H1 (cell line): ENCODE measurements at regions not wholly inside any gene's neighbourhood (a gene's known extent, or its start where the extent isn't known, plus 50 kb on each side); places are given as distances from the start of the nearest gene placed in this dataset.

ENCODE experiments used
- CTCF ChIA-PET: fragments of 300-600 bp; sonication (Branson Sonifier 250); formaldehyde crosslinking; loops from one replicate; lab custom pipeline; 2021; ENCODE audit not compliant: partially characterized antibody; lab: Charles Lee
- POLR2A ChIA-PET: fragments of 300-600 bp; sonication (Branson Sonifier 250); formaldehyde crosslinking; loops from one replicate; lab custom pipeline; 2021; ENCODE audit warnings: inconsistent platforms; ENCODE audit not compliant: partially characterized antibody; lab: Charles Lee
- DNase-seq, 2 experiments: peaks; one replicate each; pipeline versions ENCODE4 v3.0.0 to v3.0.0-alpha.2; 2010 to 2022; ENCODE audit warnings: low spot score in 2 of 2, low read depth in 1 of 2, mixed read lengths in 1 of 2
- FAIRE-seq: peaks from 2 replicates; lab custom pipeline; 2011; peaks lifted over from hg19 to GRCh38; lab: Jason Lieb, UNC
- H2AFZ ChIP-seq: 2 replicates; pipeline ENCODE4 v1.8.1; 2012; ENCODE audit warnings: low read length, inconsistent platforms
- H2AK5ac ChIP-seq: 2 replicates; pipeline ENCODE4 v1.6.1; 2013; ENCODE audit warnings: low read depth, low read length
- H2BK120ac ChIP-seq: replicated peaks from 2 replicates; pipeline ENCODE3; 2013; ENCODE audit warnings: low read depth, low read length, inconsistent platforms
- H2BK12ac ChIP-seq: 2 replicates; pipeline ENCODE4 v1.6.1; 2013; ENCODE audit warnings: low read depth, low read length
- H2BK15ac ChIP-seq: 2 replicates; pipeline ENCODE4 v1.6.1; 2013; ENCODE audit warnings: low read length
- H2BK20ac ChIP-seq: 2 replicates; pipeline ENCODE4 v1.6.1; 2013; ENCODE audit warnings: low read length
- H2BK5ac ChIP-seq: 2 replicates; pipeline ENCODE4 v1.6.1; 2013; ENCODE audit warnings: low read depth, low read length
- H3K14ac ChIP-seq: 2 replicates; pipeline ENCODE4 v1.6.1; 2013; ENCODE audit warnings: inconsistent platforms; ENCODE audit not compliant: insufficient read length
- H3K18ac ChIP-seq: 2 replicates; pipeline ENCODE4 v1.6.1; 2013; ENCODE audit warnings: low read length; ENCODE audit errors: extremely low read depth
- H3K23ac ChIP-seq: 2 replicates; pipeline ENCODE4 v1.6.1; 2013; ENCODE audit warnings: inconsistent platforms; ENCODE audit not compliant: insufficient read length
- H3K23me2 ChIP-seq: 2 replicates; pipeline ENCODE4 v1.6.1; 2013; ENCODE audit warnings: low read depth, low read length
- H3K27ac ChIP-seq: 2 replicates; pipeline ENCODE4 v1.6.1; 2011; ENCODE audit warnings: low read depth, low read length, inconsistent platforms
- H3K27me3 ChIP-seq, 4 experiments: replicated peaks in 1 of 4; 1 replicate in 1 of 4; 2 replicates in 3 of 4; pipeline versions ENCODE4 v1.6.1 to v1.8.1; 2011 to 2013; ENCODE audit warnings: low read length in 3 of 4, mild to moderate bottlenecking in 3 of 4, inconsistent platforms in 2 of 4, mixed read lengths in 2 of 4, moderate library complexity in 1 of 4; ENCODE audit not compliant: control insufficient read depth in 3 of 4, insufficient read depth in 3 of 4; ENCODE audit errors: extremely low read depth in 1 of 4
- H3K36me3 ChIP-seq, 4 experiments: 2 replicates each; pipeline versions ENCODE4 v1.6.1 to v1.8.1; 2011 to 2013; ENCODE audit warnings: mild to moderate bottlenecking in 4 of 4, low read length in 3 of 4, moderate library complexity in 2 of 4, control low read depth in 1 of 4, inconsistent platforms in 1 of 4; ENCODE audit not compliant: insufficient read depth in 4 of 4, control insufficient read depth in 2 of 4
- H3K4ac ChIP-seq: replicated peaks from 2 replicates; pipeline ENCODE3; 2013; ENCODE audit warnings: low read length, low read depth, mixed read lengths, inconsistent platforms; ENCODE audit not compliant: insufficient read length
- H3K4me1 ChIP-seq, 4 experiments: replicated peaks in 1 of 4; 1 replicate in 1 of 4; 2 replicates in 3 of 4; pipeline versions ENCODE4 v1.6.1 to v1.8.1; 2011 to 2013; ENCODE audit warnings: low read length in 3 of 4, inconsistent platforms in 2 of 4, mixed read lengths in 1 of 4; ENCODE audit not compliant: insufficient read depth in 4 of 4, control insufficient read depth in 3 of 4
- H3K4me2 ChIP-seq, 2 experiments: 2 replicates each; pipeline versions ENCODE4 v1.6.1 to v1.8.1; 2011 to 2013; ENCODE audit warnings: low read depth in 2 of 2, low read length in 2 of 2, control low read depth in 1 of 2, inconsistent platforms in 1 of 2, mild to moderate bottlenecking in 1 of 2; ENCODE audit not compliant: insufficient read depth in 1 of 2
- H3K4me3 ChIP-seq, 4 experiments: fragments of 200-600, 300-600 bp in 1 of 4; sonication (generic), shearing (Covaris generic), sonication (Bioruptor Twin) in 1 of 4; 2 replicates each; pipeline versions ENCODE4 v1.5.1 to v1.8.1; 2011 to 2016; ENCODE audit warnings: low read length in 4 of 4, low read depth in 3 of 4, control low read depth in 2 of 4, inconsistent platforms in 2 of 4, mild to moderate bottlenecking in 2 of 4, mixed read lengths in 1 of 4, moderate library complexity in 1 of 4; ENCODE audit not compliant: insufficient read depth in 2 of 4; ENCODE audit errors: extremely low read depth in 1 of 4
- H3K56ac ChIP-seq: replicated peaks from 2 replicates; pipeline ENCODE3; 2013; ENCODE audit warnings: low read depth, mild to moderate bottlenecking, mixed read lengths, low read length, inconsistent platforms; ENCODE audit not compliant: insufficient read length
- H3K79me1 ChIP-seq: 2 replicates; pipeline ENCODE4 v1.6.1; 2013; ENCODE audit warnings: low read depth, low read length, control low read depth
- H3K79me2 ChIP-seq, 2 experiments: 2 replicates each; pipeline versions ENCODE4 v1.6.1 to v1.8.1; 2012 to 2013; ENCODE audit warnings: low read length in 2 of 2, mild to moderate bottlenecking in 2 of 2, inconsistent platforms in 1 of 2; ENCODE audit not compliant: insufficient read depth in 2 of 2, control insufficient read depth in 1 of 2
- H3K9ac ChIP-seq, 4 experiments: replicated peaks in 1 of 4; 1 replicate in 1 of 4; 2 replicates in 3 of 4; pipeline versions ENCODE4 v1.6.1 to v1.8.1; 2011 to 2013; ENCODE audit warnings: low read depth in 3 of 4, low read length in 3 of 4, control low read depth in 2 of 4, mild to moderate bottlenecking in 2 of 4, moderate library complexity in 2 of 4, inconsistent platforms in 1 of 4; ENCODE audit errors: extremely low read depth in 1 of 4
- H3K9me3 ChIP-seq, 2 experiments: 2 replicates each; pipeline versions ENCODE4 v1.6.1 to v1.8.1; 2012 to 2013; ENCODE audit warnings: mild to moderate bottlenecking in 2 of 2, moderate library complexity in 2 of 2, control low read depth in 1 of 2, inconsistent platforms in 1 of 2, low read depth in 1 of 2, low read length in 1 of 2, mixed read lengths in 1 of 2; ENCODE audit not compliant: insufficient read depth in 2 of 2
- H4K20me1 ChIP-seq, 2 experiments: replicated peaks in 1 of 2; 2 replicates each; pipeline versions ENCODE3 to v1.8.1; 2011 to 2013; ENCODE audit warnings: inconsistent platforms in 2 of 2, low read length in 2 of 2, mild to moderate bottlenecking in 1 of 2; ENCODE audit not compliant: insufficient read depth in 2 of 2, control insufficient read depth in 1 of 2
- H4K5ac ChIP-seq: 2 replicates; pipeline ENCODE4 v1.6.1; 2013; ENCODE audit warnings: low read length, low read depth, mixed read lengths, inconsistent platforms; ENCODE audit not compliant: insufficient read length
- H4K8ac ChIP-seq: 2 replicates; pipeline ENCODE4 v1.8.0; 2013; ENCODE audit warnings: mild to moderate bottlenecking, moderate library complexity, low read length, inconsistent platforms; ENCODE audit not compliant: insufficient read depth; ENCODE audit errors: extremely low read depth
- H4K91ac ChIP-seq: replicated peaks from 2 replicates; pipeline ENCODE3; 2013; ENCODE audit warnings: low read length, mixed read lengths, inconsistent platforms; ENCODE audit not compliant: insufficient read length
- TAF1 ChIP-seq: IDR thresholded peaks from 2 replicates; pipeline ENCODE4 v1.6.1; 2011; ENCODE audit warnings: mild to moderate bottlenecking, low read depth, low read length
- USF2 ChIP-seq: IDR thresholded peaks from 2 replicates; pipeline ENCODE4 v1.6.1; 2011; ENCODE audit warnings: low read length, improper control_type of control experiment
- WGBS, 2 experiments: shearing (Covaris generic) in 1 of 2; methylation state at CpG; one replicate each; pipeline versions ENCODE4 v1.1.6 to v1.1.7; 2013 to 2015; ENCODE audit warnings: low lambda C conversion rate in 2 of 2, mixed read lengths in 2 of 2, inconsistent platforms in 1 of 2, low coverage in 1 of 2, missing lambda C conversion rate in 1 of 2; ENCODE audit not compliant: insufficient replicate concordance in 2 of 2, insufficient coverage in 1 of 2, insufficient read length in 1 of 2; ENCODE audit errors: extremely low coverage in 1 of 2, missing lambda C conversion rate in 1 of 2; 5-methylcytosine and 5-hydroxymethylcytosine counted together

- no peaks in the 10 kb centered on the region for H3K4me1 ChIP-seq
Measured at GRCh38 chr13:63344711-63345110, 1929.1 kb upstream of the PCDH20 start.

More at GRCh38 chr13:63344711-63345110, 1929.1 kb upstream of the PCDH20 start:
- Histone ChIP-seq H4K8ac (no peak overlapping the region), H3K23ac (no peak overlapping the region), H2BK5ac (no peak overlapping the region), H3K27me3 (no peaks in the 10 kb centered on the region), H3K4ac (no peak overlapping the region), H2BK120ac (no peak overlapping the region), H3K9ac (no peak overlapping the region), H3K56ac (no peak overlapping the region), H3K14ac (no peak overlapping the region), H2AK5ac (no peak overlapping the region), H3K79me2 (no peaks in the 10 kb centered on the region), H2BK12ac (no peak overlapping the region), H3K4me3 (no peak overlapping the region), H4K91ac (no peak overlapping the region), H3K4me2 (no peak overlapping the region), H4K5ac (no peak overlapping the region), H3K23me2 (no peaks in the 10 kb centered on the region), H3K9me3 (no peaks in the 10 kb centered on the region), H3K18ac (no peak overlapping the region), H2AFZ (no peak overlapping the region), H3K27ac (no peak overlapping the region), H4K20me1 (no peaks in the 10 kb centered on the region), H2BK20ac (no peak overlapping the region), H3K79me1 (no peaks in the 10 kb centered on the region), H2BK15ac (no peak overlapping the region), H3K36me3 (no peaks in the 10 kb centered on the region)
- FAIRE-seq (no peak), DNase-seq (no peak)
- TF ChIP-seq USF2 (no peak), TAF1 (no peak)
- ChIA-PET POLR2A (no interaction called here), CTCF (no interaction called here)
- WGBS, 2 experiments = 86% methylated on average over 1 of the region's 1 CpG; no CpG with 5 or more reads in 1 of the 2 experiments
